ENCODE measurements at regions not wholly inside any gene's neighbourhood (a gene's known extent, or its start where the extent isn't known, plus 50 kb on each side); places are given as distances from the start of the nearest gene placed in this dataset.
A peak's percentile ranks its signal among the peaks of the same experiment; 100 is the strongest.

DNA sequence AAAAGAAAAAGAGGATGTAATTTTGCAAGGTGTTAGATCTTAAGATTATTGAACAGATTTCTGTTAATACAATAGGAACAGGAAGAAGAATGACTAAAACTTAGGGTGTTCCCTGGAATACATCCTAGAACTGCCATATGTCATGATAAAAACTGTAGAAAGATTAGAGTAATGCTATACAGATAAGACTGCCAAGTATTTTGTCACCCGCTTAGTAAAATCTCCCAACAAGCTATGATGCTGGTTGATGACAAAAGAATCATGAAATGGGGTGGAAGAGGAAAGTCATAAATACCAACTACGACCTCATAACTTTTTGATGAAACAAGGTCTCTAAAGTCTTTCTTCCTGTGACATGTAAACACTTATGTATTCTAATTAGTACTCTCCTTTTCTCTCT is 163.6 kb upstream of the COL3A1 start:
- no peaks in the 10 kb centered on the region for H3K36me3 ChIP-seq
- no peaks in the 10 kb centered on the region for H3K9me3 ChIP-seq
- H3K4me1 ChIP-seq (ENCODE audit: control insufficient read depth in 1 of 2, low read depth in 2 of 2), result peaks cover 9 to 27% of the 10 kb centered on the region in 2 donors
- DNase-seq (ENCODE audit: low spot score) (no peak), ATAC-seq (ENCODE audit: insufficient number of reproducible peaks, low FRiP score, low read depth) (no peak)
- H3K27me3 ChIP-seq (replicated peaks; ENCODE audit: insufficient read depth), result no peaks in the 10 kb centered on the region
- H3K4me3 ChIP-seq, result no peak overlapping the region
- H3K27ac ChIP-seq, result peak overlapping the region; percentile 64 to 80
- TF ChIP-seq, protein P1, sequence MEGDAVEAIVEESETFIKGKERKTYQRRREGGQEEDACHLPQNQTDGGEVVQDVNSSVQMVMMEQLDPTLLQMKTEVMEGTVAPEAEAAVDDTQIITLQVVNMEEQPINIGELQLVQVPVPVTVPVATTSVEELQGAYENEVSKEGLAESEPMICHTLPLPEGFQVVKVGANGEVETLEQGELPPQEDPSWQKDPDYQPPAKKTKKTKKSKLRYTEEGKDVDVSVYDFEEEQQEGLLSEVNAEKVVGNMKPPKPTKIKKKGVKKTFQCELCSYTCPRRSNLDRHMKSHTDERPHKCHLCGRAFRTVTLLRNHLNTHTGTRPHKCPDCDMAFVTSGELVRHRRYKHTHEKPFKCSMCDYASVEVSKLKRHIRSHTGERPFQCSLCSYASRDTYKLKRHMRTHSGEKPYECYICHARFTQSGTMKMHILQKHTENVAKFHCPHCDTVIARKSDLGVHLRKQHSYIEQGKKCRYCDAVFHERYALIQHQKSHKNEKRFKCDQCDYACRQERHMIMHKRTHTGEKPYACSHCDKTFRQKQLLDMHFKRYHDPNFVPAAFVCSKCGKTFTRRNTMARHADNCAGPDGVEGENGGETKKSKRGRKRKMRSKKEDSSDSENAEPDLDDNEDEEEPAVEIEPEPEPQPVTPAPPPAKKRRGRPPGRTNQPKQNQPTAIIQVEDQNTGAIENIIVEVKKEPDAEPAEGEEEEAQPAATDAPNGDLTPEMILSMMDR (IDR thresholded peaks at IDR 0.05), result no peak

DNA sequence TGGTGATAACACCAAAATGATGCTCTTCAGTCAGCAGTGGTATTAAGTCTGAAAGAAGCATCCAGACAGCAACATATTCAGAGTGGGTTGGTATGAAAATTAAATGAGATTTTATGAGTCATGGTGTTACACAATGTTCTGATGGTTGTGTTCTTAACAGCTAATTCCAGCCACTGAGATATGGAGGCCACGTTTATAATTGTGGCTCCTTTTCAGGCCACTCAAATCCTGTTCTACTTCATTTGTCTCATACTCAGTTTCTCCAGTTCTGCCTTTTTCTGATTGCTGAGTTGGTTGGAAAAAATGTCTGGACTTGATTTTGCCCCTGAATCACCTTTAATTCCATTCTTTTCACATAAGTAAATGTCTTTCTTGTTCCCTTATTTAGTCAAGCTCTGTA is 162.7 kb upstream of the COL3A1 start:
- DNase-seq (ENCODE audit: low spot score), result no peak
- Histone ChIP-seq H3K9me3 (no peaks in the 10 kb centered on the region), H3K4me3 (no peak overlapping the region), H3K36me3 (no peaks in the 10 kb centered on the region), H3K27ac (peak overlapping the region; percentile 64 to 80), H3K27me3 (replicated peaks; ENCODE audit: insufficient read depth) (no peaks in the 10 kb centered on the region), H3K4me1 (ENCODE audit: control insufficient read depth in 1 of 2, low read depth in 2 of 2) (peaks cover 9 to 27% of the 10 kb centered on the region in 2 donors)
- TF ChIP-seq, protein P1 (IDR thresholded peaks at IDR 0.05), result no peak
- ATAC-seq (ENCODE audit: insufficient number of reproducible peaks, low FRiP score, low read depth), result peak; percentile 85

DNA sequence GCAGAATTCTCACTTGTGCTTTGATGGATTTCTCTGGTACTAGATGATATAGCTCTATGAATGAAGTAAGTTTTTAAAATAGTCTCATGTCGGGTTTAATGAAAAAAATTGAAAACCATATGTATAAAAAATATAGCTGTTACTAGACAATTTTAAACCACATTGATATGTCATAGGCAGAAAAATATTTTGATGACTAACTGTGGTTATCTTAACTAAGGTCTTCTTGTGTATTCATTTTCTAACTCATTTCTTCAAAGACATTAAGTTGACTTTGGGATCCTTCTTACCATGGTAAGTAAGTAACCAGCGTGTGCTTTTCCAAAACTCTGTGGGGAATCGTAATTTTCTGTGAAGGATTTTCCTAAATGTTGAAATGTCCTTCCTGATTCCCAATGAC is 160.9 kb upstream of the COL3A1 start:
- no peak for DNase-seq (ENCODE audit: low spot score)
- Histone ChIP-seq H3K36me3 (no peaks in the 10 kb centered on the region), H3K4me3 (no peak overlapping the region), H3K9me3 (no peaks in the 10 kb centered on the region), H3K27ac (peak overlapping the region; percentile 64 to 80), H3K27me3 (replicated peaks; ENCODE audit: insufficient read depth) (no peaks in the 10 kb centered on the region), H3K4me1 (ENCODE audit: control insufficient read depth in 1 of 2, low read depth in 2 of 2) (peaks cover 9 to 27% of the 10 kb centered on the region in 2 donors)
- ATAC-seq (ENCODE audit: insufficient number of reproducible peaks, low FRiP score, low read depth), result no peak
- TF ChIP-seq, protein P1 (IDR thresholded peaks at IDR 0.05), result no peak

DNA sequence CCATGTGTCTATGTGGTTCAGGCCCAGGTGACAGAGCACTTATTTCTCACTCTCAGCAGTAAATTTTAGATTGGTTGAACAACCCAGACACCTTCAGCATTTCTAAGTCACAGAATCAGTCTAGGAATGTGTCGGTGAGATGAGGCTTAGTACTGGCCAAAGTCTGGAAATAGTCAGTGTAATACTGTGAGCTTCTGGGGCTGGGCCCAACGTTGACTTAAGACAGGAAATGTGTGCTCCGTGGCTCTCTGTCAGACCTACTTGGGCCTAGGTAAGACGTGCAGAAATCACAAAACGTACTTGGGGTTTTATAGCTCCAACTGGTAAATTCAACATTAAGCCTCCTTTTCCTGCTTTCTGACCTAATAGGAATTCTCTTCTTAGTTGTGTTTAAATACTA is 160.3 kb upstream of the COL3A1 start:
- DNase-seq (ENCODE audit: low spot score) (no peak), ATAC-seq (ENCODE audit: insufficient number of reproducible peaks, low FRiP score, low read depth) (no peak)
- no peaks in the 10 kb centered on the region for H3K27me3 ChIP-seq (replicated peaks; ENCODE audit: insufficient read depth)
- H3K36me3 ChIP-seq, result no peaks in the 10 kb centered on the region
- TF ChIP-seq, protein P1 (IDR thresholded peaks at IDR 0.05), result no peak
- H3K4me1 ChIP-seq (ENCODE audit: control insufficient read depth in 1 of 2, low read depth in 2 of 2), result peaks cover 9 to 27% of the 10 kb centered on the region in 2 donors
- H3K4me3 ChIP-seq, result no peak overlapping the region
- peak overlapping the region; percentile 4 to 80 for H3K27ac ChIP-seq
- H3K9me3 ChIP-seq, result no peaks in the 10 kb centered on the region

DNA sequence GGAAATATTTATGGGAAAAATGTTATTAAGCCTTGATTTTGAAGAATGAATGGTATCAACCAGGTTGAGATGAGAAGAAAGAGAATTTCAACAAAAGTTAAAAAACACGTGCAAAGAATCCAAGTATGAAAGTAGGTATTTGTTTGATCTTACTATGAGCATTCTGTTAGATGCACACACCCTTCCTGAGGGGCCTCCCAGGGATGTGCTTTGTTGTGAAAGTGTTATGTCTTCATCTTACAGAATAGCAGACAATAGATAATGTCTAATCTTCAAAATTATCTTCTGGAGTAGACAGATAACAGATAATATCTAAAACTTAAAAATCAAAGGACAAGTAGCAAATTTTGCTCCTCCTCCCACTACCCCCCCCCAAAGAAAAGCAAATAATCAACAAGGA is 155.2 kb upstream of the COL3A1 start:
- DNase-seq (ENCODE audit: low spot score), result no peak
- Histone ChIP-seq H3K27me3 (replicated peaks; ENCODE audit: insufficient read depth) (no peaks in the 10 kb centered on the region), H3K27ac (no peak overlapping the region), H3K4me1 (ENCODE audit: control insufficient read depth in 1 of 2, low read depth in 2 of 2) (peaks cover 2 to 3% of the 10 kb centered on the region in 2 donors), H3K36me3 (no peaks in the 10 kb centered on the region), H3K9me3 (no peaks in the 10 kb centered on the region), H3K4me3 (no peak overlapping the region)
- TF ChIP-seq, protein P1 (IDR thresholded peaks at IDR 0.05), result no peak
- ATAC-seq (ENCODE audit: insufficient number of reproducible peaks, low FRiP score, low read depth), result no peak
